ENCODE measurements at regions not wholly inside any gene's neighbourhood (a gene's known extent, or its start where the extent isn't known, plus 50 kb on each side); places are given as distances from the start of the nearest gene placed in this dataset.
"Not testable (repeated sequence)": the region's sequence is repeated elsewhere in the genome, so short reads cannot be mapped to it uniquely, and the experiment has no call there.

DNA sequence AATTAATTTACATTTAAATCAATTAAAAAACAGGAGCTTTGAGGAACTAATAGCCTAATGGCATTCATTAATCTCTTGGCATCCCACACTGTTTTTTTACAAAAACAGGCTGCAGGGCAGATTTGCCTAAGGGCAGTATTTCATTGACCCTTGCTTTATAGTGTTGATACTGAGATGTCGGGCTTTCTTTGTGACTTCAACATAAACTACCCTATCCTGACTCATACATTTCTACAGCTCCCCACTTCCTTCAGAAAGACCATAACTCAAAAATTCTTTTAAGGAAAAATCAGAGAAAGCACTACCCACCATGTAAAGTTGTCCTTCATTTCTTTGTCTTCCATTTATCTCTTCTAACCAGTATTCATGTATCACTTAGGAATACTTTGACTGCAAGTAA is 92.2 kb upstream of the NT5E start:
- no peak for DNase-seq

DNA sequence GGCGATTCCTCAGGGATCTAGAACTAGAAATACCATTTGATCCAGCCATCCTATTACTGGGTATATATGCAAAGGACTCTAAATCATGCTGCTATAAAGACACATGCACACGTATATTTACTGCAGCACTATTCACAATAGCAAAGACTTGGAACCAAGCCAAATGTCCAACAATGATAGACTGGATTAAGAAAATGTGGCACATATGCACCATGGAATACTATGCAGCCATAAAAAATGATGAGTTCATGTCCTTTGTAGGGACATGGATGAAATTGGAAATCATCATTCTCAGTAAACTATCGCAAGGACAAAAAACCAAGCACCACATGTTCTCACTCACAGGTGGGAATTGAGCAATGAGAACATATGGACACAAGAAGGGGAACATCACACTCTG is 93.1 kb upstream of the NT5E start:
- not testable (repeated sequence) for DNase-seq

DNA sequence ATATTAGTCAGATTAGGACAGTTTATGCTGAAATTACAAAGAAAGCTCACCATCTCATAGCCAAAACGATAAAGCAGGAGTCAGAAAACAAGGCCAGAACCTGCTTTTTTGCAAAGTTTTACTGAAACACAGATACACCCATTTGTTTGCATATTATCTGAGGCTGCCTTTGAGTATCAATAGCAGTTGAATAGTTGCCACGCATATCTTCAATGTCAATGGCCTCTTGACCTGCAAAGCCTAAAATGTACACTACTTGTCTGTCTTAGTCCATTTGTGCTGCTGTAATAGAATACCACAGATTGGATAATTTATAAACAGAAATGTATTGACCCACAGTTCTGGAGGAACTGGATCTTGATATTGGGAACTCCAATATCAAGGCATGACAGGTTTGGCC is 94.1 kb upstream of the NT5E start:
- DNase-seq = no peak

DNA sequence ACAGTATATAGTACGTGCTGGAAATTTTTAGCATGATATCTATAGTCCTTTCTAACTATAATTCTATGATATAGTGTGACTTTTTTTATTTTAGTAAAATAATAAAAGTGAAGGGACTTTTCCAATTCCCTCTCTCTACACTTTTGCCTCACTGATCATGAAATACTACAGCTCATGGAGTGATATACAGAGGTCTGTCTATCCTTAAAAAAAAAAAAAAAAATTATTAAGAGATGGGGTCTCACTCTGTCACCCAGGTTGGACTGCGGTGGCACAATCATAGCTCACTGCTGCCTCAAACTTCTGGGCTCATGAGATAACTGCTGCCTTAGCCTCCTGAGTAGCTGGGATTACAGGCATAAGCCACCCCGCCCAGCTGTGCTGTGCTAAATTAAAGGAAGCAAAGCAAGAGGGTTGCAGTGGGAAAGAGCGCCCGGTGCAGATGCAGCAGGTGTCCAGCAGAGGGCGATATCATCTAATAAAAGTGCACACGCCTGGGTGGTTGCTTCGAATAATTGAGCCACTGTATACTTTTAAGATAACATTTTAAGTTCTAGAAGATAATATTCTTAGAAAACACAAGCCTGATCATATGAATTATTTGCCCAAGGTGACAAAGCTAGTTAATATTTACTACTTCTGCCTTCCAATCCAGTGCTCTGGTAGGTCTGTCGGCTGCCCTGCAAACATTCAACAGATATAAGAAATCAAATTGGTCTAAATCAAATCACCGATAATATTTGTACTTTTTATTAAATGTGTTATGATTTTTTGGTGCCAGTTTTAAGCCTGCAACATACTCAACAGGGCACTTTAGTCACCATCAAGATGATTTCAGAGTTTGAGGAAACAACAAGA is 94.9 kb upstream of the NT5E start:
- DNase-seq = peak; percentile 28

DNA sequence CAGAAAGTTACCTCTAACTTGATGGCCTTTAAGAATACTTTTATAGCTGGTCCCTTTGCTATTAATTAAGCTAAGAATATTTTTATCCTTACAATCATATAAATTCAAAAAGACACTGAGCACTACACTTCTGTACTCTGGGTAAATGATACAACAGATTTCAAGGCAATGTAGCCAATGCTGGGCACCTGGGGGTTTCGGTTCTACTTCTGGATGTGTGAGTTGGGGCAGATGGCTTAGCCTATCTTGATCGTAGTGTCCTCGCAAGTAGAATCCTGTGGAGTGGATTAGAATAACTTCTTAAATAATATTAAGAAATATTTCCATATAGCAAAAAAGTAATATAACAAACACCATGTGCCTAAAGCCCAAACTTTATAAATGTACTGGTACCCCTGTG is 96.9 kb upstream of the NT5E start:
- DNase-seq = no peak

DNA sequence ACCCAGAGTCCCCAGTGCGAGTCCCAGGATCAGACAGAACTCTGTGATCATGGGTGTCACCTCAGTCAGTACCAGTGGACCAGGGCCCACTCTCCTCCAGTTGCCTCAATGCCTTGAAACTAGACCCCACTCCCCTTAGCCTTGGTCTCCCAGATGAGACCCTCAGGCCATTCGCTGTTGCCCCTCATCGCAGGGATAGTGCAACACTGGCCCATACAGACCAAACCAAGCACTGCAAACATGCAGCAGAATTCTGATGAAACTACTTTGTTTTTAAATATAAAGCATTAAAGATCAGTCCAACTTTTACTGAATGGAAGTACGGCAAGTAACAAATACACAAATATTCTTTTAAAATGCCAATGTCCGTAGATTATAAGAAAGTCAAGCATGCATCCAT is 101.2 kb upstream of the NT5E start:
- DNase-seq = no peak

DNA sequence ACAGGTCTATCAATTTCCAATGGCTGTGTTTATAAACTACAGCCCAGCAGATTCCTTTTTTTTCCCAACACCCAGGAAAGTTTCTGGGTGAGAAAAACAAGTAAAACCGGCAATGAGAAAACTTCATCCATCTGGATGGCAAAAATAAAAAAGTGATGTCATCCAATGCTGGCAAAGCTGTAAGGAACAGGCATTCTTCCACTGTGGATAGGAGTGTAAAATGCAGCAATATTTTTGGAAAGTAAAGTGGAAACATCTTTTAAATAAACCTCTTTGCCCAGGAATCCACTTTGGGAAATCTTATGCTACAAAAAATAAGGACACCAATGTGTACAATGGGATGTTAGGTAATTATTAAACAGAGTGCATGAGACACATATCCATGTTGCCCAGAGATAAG is 102.1 kb upstream of the NT5E start:
- no peak for DNase-seq

DNA sequence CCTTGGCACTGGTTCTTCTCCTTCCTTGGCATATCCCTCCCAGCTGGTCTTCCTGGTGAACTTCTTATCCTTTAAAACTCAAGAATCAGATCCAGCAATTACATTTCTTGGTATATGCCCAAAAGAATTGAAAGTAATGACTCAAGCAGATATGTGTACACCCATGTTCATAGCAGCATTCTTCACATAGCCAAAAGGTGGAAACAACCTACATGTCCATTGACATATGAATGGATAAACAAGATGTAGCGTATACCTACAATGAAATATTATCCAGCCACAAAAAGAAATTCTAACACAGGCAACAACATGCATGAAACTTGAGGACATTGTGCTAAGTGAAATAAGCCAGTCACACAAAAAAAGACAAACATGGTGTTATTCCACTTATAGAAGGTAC is 103.7 kb upstream of the NT5E start:
- no peak for DNase-seq

DNA sequence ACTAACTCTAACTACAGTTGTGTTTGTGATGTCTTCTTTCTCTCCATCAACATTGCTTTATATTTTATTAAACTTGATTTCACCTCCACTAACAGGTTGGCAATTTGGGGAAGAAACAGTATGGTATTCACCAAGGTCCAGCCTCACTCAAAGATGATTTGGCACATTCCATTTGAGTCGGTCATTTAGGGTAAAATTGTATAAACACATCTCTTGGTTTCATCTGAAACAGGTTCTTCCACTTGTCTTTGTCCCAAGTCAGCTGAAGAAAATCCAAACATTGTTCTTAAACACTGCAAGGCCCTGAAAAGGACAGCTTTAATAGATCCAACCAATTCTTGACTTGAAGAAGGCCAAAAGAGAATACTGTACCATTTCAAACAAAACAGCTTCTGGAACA is 104.9 kb upstream of the NT5E start:
- no peak for DNase-seq

DNA sequence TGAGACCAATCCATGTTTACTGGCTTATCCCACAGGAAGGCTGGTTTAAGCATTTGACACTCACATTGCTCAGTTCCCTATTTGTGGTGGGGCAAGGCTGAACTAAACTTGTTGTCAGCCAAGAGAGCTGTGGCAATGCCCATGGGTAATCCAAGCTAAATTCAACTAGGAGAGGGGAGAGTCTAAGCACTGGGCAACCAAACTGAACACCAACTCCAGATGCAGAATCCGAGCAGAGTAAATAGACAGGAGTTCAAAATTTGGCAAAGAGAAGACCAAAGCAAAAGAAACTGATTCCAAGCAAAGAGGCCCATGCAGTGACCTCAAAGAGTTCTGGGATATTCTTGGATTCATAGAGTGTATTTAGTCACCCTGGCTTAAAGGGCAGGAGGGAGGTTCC is 106.5 kb upstream of the NT5E start:
- DNase-seq = no peak

DNA sequence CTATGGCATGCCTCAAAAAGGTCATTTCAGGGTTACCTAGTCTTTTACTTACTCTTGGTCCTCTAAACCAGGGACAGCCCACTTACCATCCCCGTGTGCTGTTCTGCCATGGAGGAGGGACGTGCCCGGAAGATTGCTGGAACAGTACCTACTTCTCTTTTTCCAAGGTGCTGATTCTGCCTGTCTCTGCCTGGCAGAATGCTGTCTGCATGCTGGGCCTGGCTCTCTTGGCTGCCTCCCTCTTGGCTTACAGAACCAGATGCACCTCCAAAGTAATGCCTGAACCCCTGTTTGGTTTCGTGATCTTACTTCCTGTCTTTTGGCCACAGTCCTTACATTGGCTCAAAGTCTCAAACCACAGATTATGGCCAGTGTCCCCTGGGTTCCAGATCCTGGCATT is 120.7 kb upstream of the NT5E start:
- DNase-seq = no peak

DNA sequence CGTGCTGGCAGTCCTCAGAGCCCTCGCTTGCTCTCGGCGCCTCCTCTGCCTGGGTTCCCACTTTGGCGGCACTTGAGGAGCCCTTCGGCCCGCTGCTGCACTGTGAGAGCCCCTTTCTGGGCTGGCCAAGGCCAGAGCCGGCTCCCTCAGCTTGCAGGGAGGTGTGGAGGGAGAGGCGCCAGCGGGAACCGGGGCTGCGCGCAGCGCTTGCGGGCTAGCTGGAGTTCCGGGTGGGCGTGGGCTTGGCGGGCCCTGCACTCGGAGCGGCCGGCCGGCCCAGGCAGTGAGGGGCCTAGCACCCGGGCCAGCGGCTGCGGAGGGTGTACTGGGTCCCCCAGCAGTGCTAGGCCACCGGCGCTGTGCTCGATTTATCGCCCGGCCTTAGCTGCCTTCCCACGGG is 124.1 kb upstream of the NT5E start:
- not testable (repeated sequence) for DNase-seq

DNA sequence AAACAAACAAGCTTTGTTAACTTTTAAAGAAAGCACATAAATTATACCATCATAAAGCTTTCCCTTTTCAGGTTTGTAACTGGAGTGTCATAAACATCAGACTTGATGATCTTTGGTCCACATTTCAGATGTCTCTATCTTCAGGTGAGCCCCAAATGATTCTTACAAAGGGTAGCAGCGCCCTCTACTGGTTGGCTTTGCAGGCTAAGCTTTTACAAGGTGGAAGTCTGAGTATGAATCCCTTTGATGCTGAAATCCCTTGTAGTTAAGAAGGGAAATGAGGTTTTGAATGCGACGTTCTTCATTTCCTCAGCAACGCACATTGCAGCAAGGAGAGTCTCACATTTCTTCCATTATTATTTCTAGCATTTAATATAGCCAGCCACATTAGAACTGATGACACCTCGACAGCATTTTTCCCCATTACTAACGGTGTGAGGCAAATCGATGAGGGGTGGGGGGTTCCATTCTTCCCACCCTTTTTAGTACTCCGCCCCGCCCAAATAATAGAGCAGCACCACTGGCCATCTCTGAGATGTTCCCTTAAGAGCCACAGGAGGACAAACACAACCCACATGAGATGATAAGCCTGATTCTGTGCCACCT is 126.3 kb upstream of the NT5E start:
- DNase-seq = peak; percentile 67

DNA sequence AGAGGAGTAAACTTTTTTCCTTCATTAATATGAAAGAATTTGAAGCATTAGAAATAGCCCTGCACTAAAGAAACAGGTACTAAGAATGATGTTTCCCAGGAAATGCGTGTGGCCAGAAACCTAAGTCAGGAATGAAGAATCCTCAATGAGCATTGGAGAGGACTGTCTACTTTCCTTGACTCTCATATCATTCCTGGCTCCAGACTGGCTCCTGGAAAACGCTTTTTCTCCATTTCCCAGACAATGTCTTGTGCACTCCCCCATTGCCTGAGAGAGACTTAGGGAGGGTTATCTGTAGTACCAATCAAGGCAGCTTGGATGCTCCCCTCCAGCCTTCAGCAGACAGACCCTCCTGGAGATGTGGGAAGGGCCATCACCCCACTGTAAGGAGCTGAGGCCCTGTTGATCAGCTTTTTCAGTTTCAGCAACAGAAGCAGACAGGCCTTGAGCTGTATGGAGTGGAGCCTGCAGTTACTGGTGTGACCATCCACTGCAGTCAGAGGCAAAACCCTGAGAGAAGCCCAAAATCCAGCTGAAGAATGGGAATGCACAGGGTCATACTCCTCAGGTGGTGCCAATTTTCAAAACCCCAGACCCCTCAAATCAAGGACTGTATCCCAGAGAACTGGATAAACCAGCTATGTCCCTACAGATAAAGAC is 127.3 kb upstream of the NT5E start:
- no peak for DNase-seq

DNA sequence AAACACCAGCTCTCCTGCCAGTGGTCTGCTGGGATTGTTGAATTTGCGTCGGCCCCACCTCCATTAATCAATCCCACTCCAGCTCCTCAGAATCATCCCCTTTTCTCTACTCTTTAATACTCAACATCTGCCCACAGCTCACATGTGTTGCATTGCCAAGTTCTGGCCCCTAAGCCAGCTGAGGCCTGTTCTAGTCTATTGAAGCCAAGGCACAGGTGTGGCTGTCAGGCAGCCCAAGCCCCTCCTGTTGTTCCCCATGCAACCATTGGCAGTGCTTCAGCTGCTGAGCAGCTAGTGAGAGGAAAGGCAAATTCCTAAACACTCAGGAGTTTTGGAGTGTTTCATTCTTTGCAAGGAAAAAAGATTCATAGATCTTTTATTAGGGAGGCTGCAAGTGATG is 128.0 kb upstream of the NT5E start:
- no peak for DNase-seq

DNA sequence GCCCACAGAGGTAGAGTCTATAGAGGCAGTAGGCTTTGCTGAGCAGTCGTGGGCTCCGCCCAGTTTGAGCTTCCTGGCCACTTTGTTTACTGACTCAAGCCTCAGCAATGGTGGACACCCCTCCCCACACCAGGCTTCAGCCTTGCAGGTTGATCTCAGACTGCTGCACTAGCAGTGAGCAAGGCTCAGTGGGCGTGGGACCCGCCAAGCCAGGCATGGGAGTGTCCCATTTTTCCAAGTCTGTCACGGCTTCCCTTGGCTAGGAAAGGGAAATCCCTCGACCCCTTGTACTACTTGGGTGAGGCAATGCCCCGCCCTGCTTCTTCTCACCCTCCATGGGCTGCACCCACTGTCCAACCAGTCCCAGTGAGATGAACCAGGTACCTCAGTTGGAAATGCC is 135.3 kb upstream of the NT5E start:
- DNase-seq = no peak

DNA sequence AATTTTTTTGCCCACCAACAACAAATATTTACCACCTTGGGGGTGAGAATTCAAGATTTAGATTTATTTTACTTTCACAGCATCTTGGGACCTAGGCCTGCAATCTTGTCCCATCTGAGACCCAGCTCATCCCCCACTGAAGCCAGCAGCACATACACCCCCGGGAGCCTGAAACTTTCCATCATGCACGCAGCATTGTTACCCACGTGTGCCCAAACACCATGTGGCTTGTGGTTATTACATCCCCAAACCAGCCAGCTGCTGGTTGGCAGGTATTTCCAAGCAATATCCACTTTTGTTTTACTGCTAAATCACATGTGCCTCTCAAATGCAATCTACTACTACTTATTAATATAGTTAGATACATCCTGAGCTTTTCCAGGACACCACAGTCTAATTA is 149.3 kb upstream of the NT5E start:
- no peak for DNase-seq

DNA sequence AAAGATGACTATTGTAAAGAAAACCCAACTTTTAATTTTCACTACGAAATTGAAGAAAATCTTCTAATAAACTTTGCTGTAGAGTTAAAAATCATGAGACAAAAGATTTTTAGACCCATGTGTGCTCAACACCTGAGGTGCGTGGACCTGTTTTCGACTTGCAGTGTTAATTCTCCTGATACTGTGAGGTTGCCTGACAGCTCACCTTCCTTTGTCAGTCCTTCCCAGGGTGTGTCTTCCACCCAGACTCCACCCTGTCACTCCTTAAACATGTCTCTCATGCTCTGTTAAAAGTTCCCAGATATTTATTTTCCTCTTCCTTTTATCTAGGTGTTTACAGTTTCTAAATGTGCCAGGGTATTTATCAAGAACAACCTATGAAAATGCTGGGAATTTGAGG is 151.3 kb upstream of the NT5E start:
- DNase-seq = no peak

DNA sequence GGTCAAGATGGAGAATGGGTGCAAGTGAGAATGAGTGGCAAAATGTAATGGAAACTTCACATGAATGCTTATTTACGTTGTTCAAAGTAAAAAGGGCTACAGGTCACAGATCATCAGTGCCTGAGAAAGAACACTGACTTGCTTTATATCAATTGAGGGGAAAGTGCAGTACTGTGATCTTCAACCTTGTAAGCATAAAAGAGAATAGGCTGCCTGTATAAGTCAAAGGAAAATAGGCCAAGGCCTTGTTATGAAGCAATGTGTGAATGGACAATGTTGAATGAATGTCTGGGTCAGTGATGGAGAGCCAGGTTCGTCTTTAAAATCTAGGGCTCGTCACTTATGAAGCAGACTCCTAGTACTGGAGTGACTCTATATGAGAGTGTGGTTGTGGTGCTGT is 158.6 kb upstream of the NT5E start:
- DNase-seq = no peak

DNA sequence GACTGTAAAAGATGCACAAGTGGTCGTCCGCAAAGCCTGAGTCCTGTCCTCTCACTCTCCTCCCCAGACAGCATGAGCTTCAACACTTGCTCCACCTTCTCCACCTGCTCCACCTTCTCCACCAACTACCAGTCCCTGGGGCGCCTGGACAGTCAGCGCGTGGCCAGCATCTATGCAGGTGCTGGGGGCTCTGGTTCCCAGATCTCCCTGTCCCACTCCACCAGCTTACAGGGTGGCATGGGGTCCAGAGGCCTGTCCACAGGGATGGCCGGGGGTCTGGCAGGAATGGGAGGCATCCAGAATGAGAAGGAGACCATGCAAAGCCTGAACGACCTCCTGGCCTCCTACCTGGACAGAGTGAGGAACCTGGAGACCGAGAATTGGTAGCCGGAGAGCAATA is 162.2 kb upstream of the NT5E start:
- no peak for DNase-seq

DNA sequence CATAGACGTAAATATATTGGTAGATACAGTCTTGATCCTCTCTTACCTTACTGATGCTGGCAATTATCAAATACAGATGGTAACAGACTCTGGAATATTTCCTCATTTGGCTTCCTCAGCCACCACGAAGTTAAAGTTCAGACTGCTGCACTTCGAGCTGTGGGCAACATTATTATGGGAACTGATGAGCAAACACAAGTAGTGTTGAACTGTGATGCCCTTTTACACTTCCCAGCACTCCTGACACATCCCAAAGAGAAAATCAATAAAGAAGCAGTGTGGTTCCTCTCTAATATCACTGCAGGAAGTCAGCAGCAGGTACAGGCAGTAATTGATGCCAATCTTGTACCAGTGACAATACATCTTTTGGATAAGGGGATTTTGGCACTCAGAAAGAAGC is 162.7 kb upstream of the NT5E start:
- DNase-seq = no peak

DNA sequence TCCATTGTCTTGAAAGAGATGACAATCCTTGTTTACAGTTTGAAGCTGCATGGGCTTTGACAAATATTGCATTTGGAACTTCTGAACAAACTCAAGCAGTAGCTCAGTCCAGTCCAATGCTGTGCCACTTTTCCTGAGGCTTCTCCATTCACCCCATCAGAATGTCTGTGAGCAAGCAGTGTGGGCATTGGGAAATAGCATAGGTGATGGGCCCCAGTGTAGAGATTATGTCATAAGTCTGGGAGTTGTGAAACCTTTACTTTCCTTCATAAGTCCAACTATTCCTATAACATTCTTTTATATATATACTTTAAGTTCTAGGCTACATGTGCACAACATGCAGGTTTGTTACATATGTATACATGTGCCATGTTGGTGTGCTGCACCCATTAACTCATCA is 163.4 kb upstream of the NT5E start:
- not testable (repeated sequence) for DNase-seq

DNA sequence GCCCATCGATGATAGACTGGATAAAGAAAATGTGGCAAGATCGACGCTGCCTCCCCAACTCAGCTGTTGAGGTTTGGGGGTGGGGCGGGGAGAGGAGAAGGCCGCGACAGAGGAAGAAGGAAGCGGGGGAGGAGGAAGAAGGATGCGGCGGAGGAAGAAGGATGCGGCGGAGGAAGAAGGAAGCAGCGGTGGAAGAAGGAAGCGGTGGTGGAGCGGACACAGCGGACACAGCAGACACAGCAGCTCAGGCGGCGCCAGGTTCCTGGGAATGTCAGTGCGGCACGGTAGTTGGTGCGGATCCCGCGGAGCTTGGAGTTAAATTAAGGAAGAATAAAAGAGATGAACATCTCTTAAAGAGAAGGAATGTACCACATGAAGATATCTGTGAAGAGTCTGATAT is 163.9 kb upstream of the NT5E start:
- no peak for DNase-seq

DNA sequence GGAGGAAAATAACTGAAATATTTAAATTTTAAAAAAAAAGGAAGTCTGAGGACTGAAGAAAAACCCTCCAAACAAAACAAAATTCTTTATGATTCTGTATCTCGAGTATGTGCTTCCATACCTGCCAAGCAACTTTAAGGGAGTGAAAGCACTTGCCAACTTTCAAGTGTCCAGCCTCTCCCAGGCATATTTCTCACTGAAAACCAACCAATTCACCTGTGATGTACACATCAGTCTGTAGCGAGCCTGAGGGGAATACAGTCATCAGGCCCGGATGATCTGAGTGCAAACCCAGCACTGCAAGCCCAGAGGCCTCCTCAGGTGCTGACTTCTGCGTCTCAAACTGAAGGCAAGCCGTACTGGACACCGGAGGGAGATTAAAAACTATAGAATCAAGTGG is 164.8 kb upstream of the NT5E start:
- no peak for DNase-seq

Data from renal pelvis (tissue), 1 donor.